ENCODE measurements at regions not wholly inside any gene's neighbourhood (a gene's known extent, or its start where the extent isn't known, plus 50 kb on each side); places are given as distances from the start of the nearest gene placed in this dataset.

GRCh38 chr15:46450112-46450809 lies 815.4 kb downstream of the SQOR start:
- no peak for DNase-seq

- DNase-seq = no peak
Observed at GRCh38 chr15:46450810-46451182, 816.0 kb downstream of the SQOR start.

- DNase-seq = no peak
Observed at GRCh38 chr15:46452297-46452820, 817.5 kb downstream of the SQOR start.

- DNase-seq = no peak
Observed at GRCh38 chr15:46456456-46456855, 821.6 kb downstream of the SQOR start.

GRCh38 chr15:46460431-46461094 lies 825.7 kb downstream of the SQOR start:
- no peak for DNase-seq

- no peak for DNase-seq
Observed at GRCh38 chr15:46461416-46461815, 826.6 kb downstream of the SQOR start.

- no peak for DNase-seq
Observed at GRCh38 chr15:46467041-46467440, 832.2 kb downstream of the SQOR start.

GRCh38 chr15:46471096-46471495 lies 836.3 kb downstream of the SQOR start:
- no peak for DNase-seq

- no peak for DNase-seq
Observed at GRCh38 chr15:46489276-46489675, 854.4 kb downstream of the SQOR start.

GRCh38 chr15:46496491-46497115 lies 861.8 kb downstream of the SQOR start:
- no peak for DNase-seq

GRCh38 chr15:46502667-46503066 lies 867.8 kb downstream of the SQOR start:
- DNase-seq = no peak

- DNase-seq = no peak
Observed at GRCh38 chr15:46518381-46518780, 883.6 kb downstream of the SQOR start.

GRCh38 chr15:46523701-46524100 lies 888.9 kb downstream of the SQOR start:
- no peak for DNase-seq

- no peak for DNase-seq
Observed at GRCh38 chr15:46525984-46526725, 891.3 kb downstream of the SQOR start.

GRCh38 chr15:46526726-46527110 lies 891.9 kb downstream of the SQOR start:
- no peak for DNase-seq

- no peak for DNase-seq
Observed at GRCh38 chr15:46543626-46544025, 908.8 kb downstream of the SQOR start.

GRCh38 chr15:46548989-46549388 lies 914.2 kb downstream of the SQOR start:
- DNase-seq = no peak

GRCh38 chr15:46552316-46552715 lies 917.5 kb downstream of the SQOR start:
- DNase-seq = no peak

GRCh38 chr15:46555547-46555946 lies 920.7 kb downstream of the SQOR start:
- DNase-seq = no peak

GRCh38 chr15:46556010-46556409 lies 921.2 kb downstream of the SQOR start:
- no peak for DNase-seq

- DNase-seq = no peak
Observed at GRCh38 chr15:46556559-46557379, 921.9 kb downstream of the SQOR start.

- no peak for DNase-seq
Observed at GRCh38 chr15:46567968-46568367, 933.1 kb downstream of the SQOR start.

Data from activated CD4-positive, alpha-beta T cell treated with anti-CD3 and anti-CD28 coated beads for 48 hours (primary cell).